ENCODE measurements at regions not wholly inside any gene's neighbourhood (a gene's known extent, or its start where the extent isn't known, plus 50 kb on each side); places are given as distances from the start of the nearest gene placed in this dataset.

DNA sequence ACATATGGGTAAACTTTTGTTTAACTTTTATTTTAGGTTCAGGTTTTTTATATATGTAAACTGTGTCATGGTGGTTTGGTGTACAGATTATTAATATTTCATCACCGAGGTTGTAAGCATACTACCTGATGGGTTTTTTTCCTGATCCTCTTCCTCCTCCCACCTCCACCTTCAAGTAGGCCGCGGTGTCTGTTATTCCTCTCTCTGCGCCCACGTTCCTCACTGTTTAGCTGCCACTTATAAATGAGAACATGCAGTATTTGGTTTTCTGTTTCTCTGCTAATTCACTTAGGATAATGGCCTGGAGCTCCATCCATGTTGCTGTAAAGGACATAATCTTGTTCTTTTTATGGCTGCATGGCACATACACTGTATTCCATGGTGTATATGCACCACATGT is 1000.0 kb upstream of the CELF2 start:
- Histone ChIP-seq H3K36me3 (ENCODE audit: control insufficient read depth in 1 of 2, insufficient read depth in 2 of 2, low read length in 2 of 2) (no peaks in the 10 kb centered on the region), H3K9me2 (ENCODE audit: insufficient read depth) (no peaks in the 10 kb centered on the region), H3K4me3 (replicated peaks in 1 of 2; ENCODE audit: low read depth in 1 of 2, low read length in 2 of 2) (no peak overlapping the region), H3K9me3 (ENCODE audit: control insufficient read depth in 1 of 2, insufficient read depth in 1 of 2, low read depth in 1 of 2, low read length in 2 of 2) (peaks cover 13 to 25% of the 10 kb centered on the region in 2 experiments; a peak in 3 of 4 replicates), H3K4me2 (ENCODE audit: low read length) (no peak overlapping the region), H3K79me2 (ENCODE audit: insufficient read depth, low read length) (no peaks in the 10 kb centered on the region), H3K4me1 (ENCODE audit: control insufficient read depth in 1 of 2, insufficient read depth in 2 of 2, low read length in 2 of 2) (no peaks in the 10 kb centered on the region), H3K9ac (ENCODE audit: low read length) (no peak overlapping the region), H3K27me3 (ENCODE audit: insufficient read depth, low read length) (no peaks in the 10 kb centered on the region), H4K20me1 (ENCODE audit: insufficient read depth) (no peaks in the 10 kb centered on the region), H2AFZ (ENCODE audit: low read depth, low read length, poor library complexity, severe bottlenecking) (no peak overlapping the region), H3K27ac (ENCODE audit: low read depth, low read length) (no peak overlapping the region)
- ATAC-seq, result no peak
- ChIA-PET POLR2A (no interaction called here), RAD21 (ENCODE audit: low non-redundant PET in 1 of 2, low total read pairs in 2 of 2, uncharacterized antibody in 2 of 2, unreplicated experiment in 2 of 2) (no interaction called here), CTCF (no interaction called here)
- TF ChIP-seq, protein P1, sequence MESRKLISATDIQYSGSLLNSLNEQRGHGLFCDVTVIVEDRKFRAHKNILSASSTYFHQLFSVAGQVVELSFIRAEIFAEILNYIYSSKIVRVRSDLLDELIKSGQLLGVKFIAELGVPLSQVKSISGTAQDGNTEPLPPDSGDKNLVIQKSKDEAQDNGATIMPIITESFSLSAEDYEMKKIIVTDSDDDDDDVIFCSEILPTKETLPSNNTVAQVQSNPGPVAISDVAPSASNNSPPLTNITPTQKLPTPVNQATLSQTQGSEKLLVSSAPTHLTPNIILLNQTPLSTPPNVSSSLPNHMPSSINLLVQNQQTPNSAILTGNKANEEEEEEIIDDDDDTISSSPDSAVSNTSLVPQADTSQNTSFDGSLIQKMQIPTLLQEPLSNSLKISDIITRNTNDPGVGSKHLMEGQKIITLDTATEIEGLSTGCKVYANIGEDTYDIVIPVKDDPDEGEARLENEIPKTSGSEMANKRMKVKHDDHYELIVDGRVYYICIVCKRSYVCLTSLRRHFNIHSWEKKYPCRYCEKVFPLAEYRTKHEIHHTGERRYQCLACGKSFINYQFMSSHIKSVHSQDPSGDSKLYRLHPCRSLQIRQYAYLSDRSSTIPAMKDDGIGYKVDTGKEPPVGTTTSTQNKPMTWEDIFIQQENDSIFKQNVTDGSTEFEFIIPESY (IDR thresholded peaks at IDR 0.05; ENCODE audit: extremely low read depth, insufficient replicate concordance, low read length), result no peak
- TF ChIP-seq POLR2A (IDR thresholded peaks at IDR 0.05; ENCODE audit: borderline replicate concordance, extremely low read depth, insufficient read depth, insufficient read length) (no peak), ELF1 (IDR thresholded peaks at IDR 0.05; ENCODE audit: borderline replicate concordance, low read depth) (no peak), ZFX (IDR thresholded peaks at IDR 0.05) (no peak), SRF (IDR thresholded peaks at IDR 0.05; ENCODE audit: low read depth) (no peak)
- TF ChIP-seq, protein P2, sequence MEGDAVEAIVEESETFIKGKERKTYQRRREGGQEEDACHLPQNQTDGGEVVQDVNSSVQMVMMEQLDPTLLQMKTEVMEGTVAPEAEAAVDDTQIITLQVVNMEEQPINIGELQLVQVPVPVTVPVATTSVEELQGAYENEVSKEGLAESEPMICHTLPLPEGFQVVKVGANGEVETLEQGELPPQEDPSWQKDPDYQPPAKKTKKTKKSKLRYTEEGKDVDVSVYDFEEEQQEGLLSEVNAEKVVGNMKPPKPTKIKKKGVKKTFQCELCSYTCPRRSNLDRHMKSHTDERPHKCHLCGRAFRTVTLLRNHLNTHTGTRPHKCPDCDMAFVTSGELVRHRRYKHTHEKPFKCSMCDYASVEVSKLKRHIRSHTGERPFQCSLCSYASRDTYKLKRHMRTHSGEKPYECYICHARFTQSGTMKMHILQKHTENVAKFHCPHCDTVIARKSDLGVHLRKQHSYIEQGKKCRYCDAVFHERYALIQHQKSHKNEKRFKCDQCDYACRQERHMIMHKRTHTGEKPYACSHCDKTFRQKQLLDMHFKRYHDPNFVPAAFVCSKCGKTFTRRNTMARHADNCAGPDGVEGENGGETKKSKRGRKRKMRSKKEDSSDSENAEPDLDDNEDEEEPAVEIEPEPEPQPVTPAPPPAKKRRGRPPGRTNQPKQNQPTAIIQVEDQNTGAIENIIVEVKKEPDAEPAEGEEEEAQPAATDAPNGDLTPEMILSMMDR (IDR thresholded peaks at IDR 0.05 in 2 of 3, conservative IDR thresholded peaks at IDR 0.05 in 1 of 3; ENCODE audit: borderline replicate concordance in 1 of 3, insufficient read depth in 1 of 3, low read depth in 2 of 3, low read length in 2 of 3), result no peak
- no TSS peak for BruUV-seq (replicated peaks)
- DNase-seq (ENCODE audit: low read depth, low spot score), result no peak
- intact Hi-C loops (cut with micrococcal nuclease), result no loop called here

All from HCT116 (cell line).